Astrocyte (in vitro differentiated cells and primary cell): ENCODE measurements at regions not wholly inside any gene's neighbourhood (a gene's known extent, or its start where the extent isn't known, plus 50 kb on each side); places are given as distances from the start of the nearest gene placed in this dataset.

Experiments used
- CTCF ChIP-seq: IDR thresholded peaks from 2 replicates; pipeline ENCODE4 v1.5.1; 2011; ENCODE audit warnings: low read depth, mild to moderate bottlenecking, inconsistent platforms, low read length, moderate library complexity; ENCODE audit not compliant: insufficient read depth
- EZH2 ChIP-seq: IDR thresholded peaks from 2 replicates; pipeline ENCODE4 v1.6.1; 2012; ENCODE audit warnings: mild to moderate bottlenecking, low read length, inconsistent platforms; ENCODE audit not compliant: insufficient read depth

GRCh38 chr14:47739541-47739940, 64.1 kb upstream of the MDGA2 start:
- TF ChIP-seq CTCF: no peak
- no peak for TF ChIP-seq EZH2
